OCI-LY1 (cell line): ENCODE measurements at regions not wholly inside any gene's neighbourhood (a gene's known extent, or its start where the extent isn't known, plus 50 kb on each side); places are given as distances from the start of the nearest gene placed in this dataset.

ENCODE experiments used
- H2AFZ ChIP-seq: fragments of 200-600 bp; sonication (generic), shearing (Covaris generic); 2 replicates; pipeline ENCODE4 v1.6.0; 2014; ENCODE audit warnings: antibody characterized with exemption, mild to moderate bottlenecking, low read length
- H3F3A ChIP-seq: fragments of 200-600 bp; sonication (generic), shearing (Covaris generic); 2 replicates; pipeline ENCODE4 v1.6.0; 2014; ENCODE audit warnings: mild to moderate bottlenecking, antibody characterized with exemption, low read length, moderate library complexity; ENCODE audit not compliant: insufficient read depth
- H3K27ac ChIP-seq: fragments of 200-600 bp; sonication (generic); 2 replicates; pipeline ENCODE4 v1.5.1; 2014; ENCODE audit warnings: low read length, mixed run types, mild to moderate bottlenecking, low read depth; ENCODE audit not compliant: poor library complexity, severe bottlenecking
- H3K27me3 ChIP-seq: fragments of 200-600 bp; sonication (generic); 2 replicates; pipeline ENCODE4 v1.6.0; 2014; ENCODE audit warnings: antibody characterized with exemption, mild to moderate bottlenecking, low read length, moderate library complexity; ENCODE audit not compliant: insufficient read depth
- H3K36me3 ChIP-seq: fragments of 200-600 bp; sonication (generic); 2 replicates; pipeline ENCODE4 v1.6.1; 2014; ENCODE audit warnings: mild to moderate bottlenecking, antibody characterized with exemption, low read length, moderate library complexity, mixed read lengths; ENCODE audit not compliant: insufficient read depth
- H3K4me1 ChIP-seq: fragments of 200-600 bp; sonication (generic); 2 replicates; pipeline ENCODE4 v1.5.1; 2014; ENCODE audit warnings: mild to moderate bottlenecking, low read length, moderate library complexity; ENCODE audit not compliant: insufficient read depth, severe bottlenecking
- H3K4me2 ChIP-seq: fragments of 200-600 bp; sonication (generic), shearing (Covaris generic); 2 replicates; pipeline ENCODE4 v1.6.1; 2014; ENCODE audit warnings: low read length
- H3K4me3 ChIP-seq: fragments of 200-600 bp; sonication (generic); 2 replicates; pipeline ENCODE4 v1.5.1; 2014; ENCODE audit warnings: low read length, low read depth, mild to moderate bottlenecking, mixed read lengths; ENCODE audit not compliant: poor library complexity, severe bottlenecking
- H3K79me2 ChIP-seq: fragments of 200-600 bp; shearing (Covaris generic); 2 replicates; pipeline ENCODE4 v1.6.1; 2016; ENCODE audit warnings: mixed run types, low read length, mixed read lengths; ENCODE audit not compliant: insufficient read depth
- H3K9ac ChIP-seq: fragments of 200-600 bp; sonication (generic), shearing (Covaris generic); 2 replicates; pipeline ENCODE4 v1.6.1; 2014; ENCODE audit warnings: mild to moderate bottlenecking, low read length, mixed read lengths
- H3K9me2 ChIP-seq: fragments of 200-600 bp; sonication (generic), shearing (Covaris generic); 2 replicates; pipeline ENCODE4 v1.6.1; 2014; ENCODE audit warnings: low read depth, mild to moderate bottlenecking, low read length, mixed read lengths
- H3K9me3 ChIP-seq: fragments of 200-600 bp; shearing (Covaris generic); 2 replicates; pipeline ENCODE4 v1.6.1; 2014; ENCODE audit warnings: low read length, mixed read lengths
- H4K20me1 ChIP-seq: fragments of 200-600 bp; sonication (generic), shearing (Covaris generic); 2 replicates; pipeline ENCODE4 v1.6.0; 2016; ENCODE audit warnings: mild to moderate bottlenecking, low read length; ENCODE audit not compliant: insufficient read depth
- CTCF ChIP-seq: fragments of 200-600 bp; sonication (generic), shearing (Covaris generic); IDR thresholded peaks from 2 replicates; pipeline ENCODE4 v1.5.1; 2017; ENCODE audit warnings: mild to moderate bottlenecking, antibody characterized with exemption, low read length, moderate library complexity, mixed read lengths
- EZH2 ChIP-seq: fragments of 200-600 bp; sonication (generic), shearing (Covaris generic); IDR thresholded peaks from 2 replicates; pipeline ENCODE4 v1.8.0; 2017; ENCODE audit warnings: borderline replicate concordance, mixed run types, mild to moderate bottlenecking, antibody characterized with exemption, low read length, moderate library complexity, mixed read lengths

GRCh38 chr10:106226142-106226541 is 938.4 kb downstream of the SORCS1 start:
- no peak overlapping the region for H3K27ac ChIP-seq
- H3K4me1 ChIP-seq = no peaks in the 10 kb centered on the region
- H3K9me2 ChIP-seq = no peaks in the 10 kb centered on the region
- no peaks in the 10 kb centered on the region for H3K9me3 ChIP-seq
- H3K27me3 ChIP-seq = no peaks in the 10 kb centered on the region
- H3K79me2 ChIP-seq = no peaks in the 10 kb centered on the region
- no peaks in the 10 kb centered on the region for H3K36me3 ChIP-seq
- H4K20me1 ChIP-seq = no peaks in the 10 kb centered on the region
- TF ChIP-seq CTCF = no peak
- TF ChIP-seq EZH2 = no peak
- no peaks in the 10 kb centered on the region for H3F3A ChIP-seq
- no peak overlapping the region for H3K9ac ChIP-seq
- H3K4me2 ChIP-seq = no peak overlapping the region
- H3K4me3 ChIP-seq = no peak overlapping the region
- no peak overlapping the region for H2AFZ ChIP-seq

GRCh38 chr10:106224676-106225075 is 939.8 kb downstream of the SORCS1 start:
- H2AFZ ChIP-seq = no peak overlapping the region
- no peaks in the 10 kb centered on the region for H3K27me3 ChIP-seq
- no peaks in the 10 kb centered on the region for H3K9me3 ChIP-seq
- H3F3A ChIP-seq = no peaks in the 10 kb centered on the region
- no peaks in the 10 kb centered on the region for H3K9me2 ChIP-seq
- no peak overlapping the region for H3K27ac ChIP-seq
- no peaks in the 10 kb centered on the region for H3K36me3 ChIP-seq
- H4K20me1 ChIP-seq = no peaks in the 10 kb centered on the region
- no peak overlapping the region for H3K4me3 ChIP-seq
- H3K79me2 ChIP-seq = no peaks in the 10 kb centered on the region
- H3K4me2 ChIP-seq = no peak overlapping the region
- no peaks in the 10 kb centered on the region for H3K4me1 ChIP-seq
- TF ChIP-seq EZH2 = no peak
- no peak for TF ChIP-seq CTCF
- no peak overlapping the region for H3K9ac ChIP-seq

- Histone ChIP-seq H3K79me2 (no peaks in the 10 kb centered on the region), H2AFZ (no peak overlapping the region), H3K9ac (no peak overlapping the region), H3K27ac (no peak overlapping the region), H3K4me1 (no peaks in the 10 kb centered on the region), H4K20me1 (no peaks in the 10 kb centered on the region), H3K27me3 (no peaks in the 10 kb centered on the region), H3K36me3 (no peaks in the 10 kb centered on the region), H3K4me3 (no peak overlapping the region), H3K9me2 (no peaks in the 10 kb centered on the region), H3K4me2 (no peak overlapping the region), H3K9me3 (no peaks in the 10 kb centered on the region), H3F3A (no peaks in the 10 kb centered on the region)
- TF ChIP-seq CTCF = no peak
Measured at GRCh38 chr10:106217627-106218026, 946.9 kb downstream of the SORCS1 start.
